T1000 (cell line): ENCODE measurements at regions not wholly inside any gene's neighbourhood (a gene's known extent, or its start where the extent isn't known, plus 50 kb on each side); places are given as distances from the start of the nearest gene placed in this dataset.

Source experiments
- DNase-seq: peaks from one replicate; lab custom pipeline; 2025; ENCODE audit warnings: mixed read lengths; lab: John Stamatoyannopoulos, UW

- DNase-seq: no peak
These were observed 619.5 kb upstream of the FANCL start for GRCh38 chr2:58860586-58860985.

GRCh38 chr2:58856100-58856499 is 615.0 kb upstream of the FANCL start:
- no peak for DNase-seq

GRCh38 chr2:58853420-58853819 is 612.3 kb upstream of the FANCL start:
- no peak for DNase-seq

GRCh38 chr2:58852905-58853304 is 611.8 kb upstream of the FANCL start:
- DNase-seq: no peak

- no peak for DNase-seq
These were observed 611.1 kb upstream of the FANCL start for GRCh38 chr2:58852243-58852642.

DNA sequence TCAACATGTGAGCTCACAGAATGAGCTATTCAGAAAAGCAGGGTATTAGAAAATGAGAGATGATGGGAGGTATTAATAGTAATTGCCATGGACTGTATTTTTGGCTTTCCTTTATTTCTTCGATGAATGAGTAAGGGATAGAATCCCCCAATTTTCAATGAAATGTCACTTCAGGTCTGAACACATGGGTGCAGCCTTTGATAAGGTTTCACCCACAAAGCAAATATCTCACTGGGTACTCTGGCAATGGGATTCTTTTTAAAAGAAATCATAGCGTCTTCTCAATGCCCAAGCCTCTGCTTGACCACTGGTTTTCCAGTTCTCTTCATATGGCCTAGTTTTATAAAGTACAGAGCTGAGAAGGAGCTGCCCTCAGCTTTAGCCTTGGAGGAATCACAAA is 610.5 kb upstream of the FANCL start:
- DNase-seq: no peak

DNA sequence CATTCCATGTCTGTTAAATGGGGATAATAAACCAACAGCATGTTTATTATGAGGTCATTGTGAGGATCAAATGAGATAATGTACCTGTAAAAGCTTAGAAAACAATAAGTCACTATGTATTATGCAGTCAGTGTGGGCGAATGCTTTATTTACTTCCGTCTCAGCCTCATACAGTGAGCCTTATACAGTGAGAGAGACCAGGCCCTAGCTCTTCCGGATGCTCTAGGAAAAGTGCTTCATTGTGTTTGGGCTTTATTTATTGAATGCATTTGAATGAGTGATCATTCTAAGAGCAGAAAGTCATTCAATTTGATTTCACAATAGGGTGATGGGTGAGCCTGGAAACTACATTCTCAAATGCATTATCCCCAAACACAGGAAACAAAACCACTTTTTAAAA is 603.9 kb upstream of the FANCL start:
- no peak for DNase-seq

DNA sequence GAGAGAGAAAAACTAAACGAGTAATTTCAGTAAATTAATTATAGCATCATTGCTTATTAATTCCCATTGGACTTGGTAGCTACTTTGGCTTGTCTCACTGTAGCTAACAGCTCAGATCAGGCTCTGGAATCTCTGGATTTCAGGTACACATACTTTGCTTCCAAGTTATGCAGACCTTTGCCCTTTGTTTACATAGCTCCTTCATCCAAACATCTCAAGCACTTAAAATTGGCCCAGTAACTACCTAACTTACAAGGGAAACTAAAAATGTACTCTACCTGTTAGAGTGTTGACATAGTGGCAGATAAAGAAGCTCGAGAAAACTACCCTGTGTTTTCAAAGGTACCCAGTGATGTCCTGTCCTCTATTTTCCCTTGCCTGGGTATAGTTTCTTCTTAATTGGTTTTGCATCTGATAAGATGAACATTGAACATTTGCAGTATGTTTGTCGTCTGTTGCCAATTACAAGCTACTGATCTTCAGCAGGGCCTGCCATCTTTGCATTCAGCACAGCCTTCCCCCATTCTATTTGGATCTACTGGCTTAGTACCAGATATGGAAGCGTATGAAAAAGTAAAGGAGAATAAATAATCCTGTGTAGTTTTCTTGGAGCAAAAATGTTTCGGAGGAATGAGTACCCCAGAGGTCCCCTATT is 601.5 kb upstream of the FANCL start:
- DNase-seq: no peak

DNA sequence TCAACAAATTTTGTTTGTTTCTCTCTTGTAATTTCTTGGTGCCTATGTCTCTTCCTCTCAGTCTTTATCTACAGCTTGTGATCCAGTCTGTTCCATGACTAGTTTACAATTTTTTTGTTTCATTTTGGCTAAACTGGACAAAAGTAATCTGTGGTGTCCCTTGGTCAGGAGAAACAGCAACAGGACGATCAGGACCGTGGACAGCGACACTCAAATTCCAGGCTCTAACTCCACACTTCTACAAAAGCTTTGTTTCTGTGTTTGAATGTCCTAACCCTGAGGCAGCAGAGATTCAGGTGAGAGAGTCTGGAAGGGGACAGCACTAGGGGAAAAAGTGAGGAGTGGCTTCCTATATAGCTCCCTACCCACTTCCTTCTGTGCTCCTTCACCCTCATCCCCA is 593.3 kb upstream of the FANCL start:
- no peak for DNase-seq

DNA sequence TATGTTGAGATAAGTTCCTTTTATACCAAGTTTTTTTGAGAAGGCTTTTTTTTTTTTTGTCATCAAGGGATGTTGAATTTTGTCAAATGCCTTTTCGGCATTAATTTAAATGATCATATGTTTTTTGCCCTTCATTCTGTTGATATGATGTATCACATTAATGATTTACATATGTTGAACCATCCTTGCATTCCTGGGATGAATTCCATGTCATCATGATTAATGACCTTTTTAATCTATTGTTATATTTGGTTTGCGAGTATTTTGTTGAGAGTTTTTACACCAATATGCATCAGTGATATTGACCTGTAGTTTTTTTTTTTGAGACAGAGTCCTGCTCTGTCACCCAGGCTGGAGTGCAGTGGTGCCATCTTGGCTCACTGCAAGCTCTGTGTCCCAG is 585.7 kb upstream of the FANCL start:
- no peak for DNase-seq

DNA sequence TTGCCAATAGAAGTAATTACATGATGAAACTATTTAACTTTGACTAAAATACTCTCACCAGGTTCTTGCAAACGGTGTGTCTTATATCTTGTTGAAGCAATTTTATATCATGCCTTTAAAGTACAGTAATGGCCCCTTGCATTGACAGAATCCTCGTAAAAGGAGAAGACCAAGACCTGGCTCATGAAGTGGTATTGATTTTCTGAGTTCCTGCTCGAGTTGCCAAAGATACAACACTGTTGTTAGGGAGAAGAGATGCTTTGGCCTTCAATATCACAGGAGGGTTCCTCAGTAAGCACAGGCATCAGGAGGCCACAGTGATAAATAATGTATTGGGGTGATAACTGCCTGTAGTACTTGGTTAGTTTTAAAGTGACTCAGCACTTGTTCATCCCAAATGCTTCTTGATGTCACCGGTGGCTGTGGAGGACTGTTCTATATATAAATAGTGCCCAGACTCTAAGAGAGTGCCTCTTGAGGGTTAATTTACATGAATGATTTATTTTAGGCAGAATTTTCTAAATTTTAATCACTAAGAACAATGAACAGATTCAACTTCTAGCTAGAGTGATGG is 571.7 kb upstream of the FANCL start:
- no peak for DNase-seq

DNA sequence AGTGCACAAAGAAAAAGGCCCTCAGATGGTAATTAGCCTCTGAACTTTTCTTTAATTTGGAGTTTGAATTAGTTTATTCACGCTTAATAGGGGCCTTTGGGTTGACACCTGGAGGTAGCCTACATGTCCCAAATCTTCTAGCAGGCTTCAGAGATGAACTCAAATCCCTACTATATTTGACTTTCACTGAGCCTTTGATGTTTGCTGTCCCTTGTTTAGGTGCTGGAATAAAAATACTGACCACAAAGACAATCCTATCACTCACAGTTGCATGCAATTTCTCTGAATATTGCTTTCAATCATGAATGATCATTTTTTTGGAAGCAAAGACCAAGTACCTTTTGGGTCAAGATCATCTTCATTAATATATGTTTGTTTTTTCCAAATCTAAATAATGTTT is 564.0 kb upstream of the FANCL start:
- no peak for DNase-seq

- no peak for DNase-seq
These were observed 562.1 kb upstream of the FANCL start for GRCh38 chr2:58803192-58803591.

- DNase-seq: no peak
These were observed 559.8 kb upstream of the FANCL start for GRCh38 chr2:58800881-58801280.

GRCh38 chr2:58798676-58799208 is 557.6 kb upstream of the FANCL start:
- DNase-seq: no peak

DNA sequence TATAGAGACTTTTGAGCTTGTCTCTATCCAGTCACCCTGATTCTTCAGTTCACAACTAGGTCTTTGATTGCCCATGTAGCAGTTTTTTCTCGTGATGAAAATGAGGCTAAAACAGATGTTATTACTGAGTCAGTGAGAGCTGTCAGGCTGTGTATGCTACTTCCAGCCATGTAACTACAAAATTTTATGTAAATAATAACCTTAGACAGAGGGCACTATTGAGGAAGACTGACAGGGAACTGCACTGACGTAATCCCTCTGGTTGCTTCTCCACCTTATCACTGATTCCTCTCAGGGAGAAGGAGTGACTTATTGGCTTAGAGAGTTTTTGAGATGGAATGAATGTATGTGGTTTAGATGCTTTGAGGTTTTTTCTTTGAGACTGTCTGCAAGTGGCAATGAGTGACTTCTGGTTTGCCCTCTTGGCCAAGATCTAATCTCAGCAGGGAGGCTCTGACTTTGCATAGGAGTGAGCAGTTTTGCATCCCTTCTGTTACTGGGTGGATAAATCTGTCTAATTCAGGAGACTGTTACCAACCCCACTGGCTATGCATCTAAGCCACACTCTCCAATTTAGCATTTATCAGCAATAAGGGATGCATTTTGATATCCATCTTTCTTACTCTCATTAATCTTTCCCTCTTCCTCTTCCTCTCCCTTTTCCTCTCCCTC is 555.2 kb upstream of the FANCL start:
- no peak for DNase-seq

GRCh38 chr2:58794916-58795315 is 553.8 kb upstream of the FANCL start:
- DNase-seq: no peak

- no peak for DNase-seq
These were observed 553.0 kb upstream of the FANCL start for GRCh38 chr2:58794103-58794502.

DNA sequence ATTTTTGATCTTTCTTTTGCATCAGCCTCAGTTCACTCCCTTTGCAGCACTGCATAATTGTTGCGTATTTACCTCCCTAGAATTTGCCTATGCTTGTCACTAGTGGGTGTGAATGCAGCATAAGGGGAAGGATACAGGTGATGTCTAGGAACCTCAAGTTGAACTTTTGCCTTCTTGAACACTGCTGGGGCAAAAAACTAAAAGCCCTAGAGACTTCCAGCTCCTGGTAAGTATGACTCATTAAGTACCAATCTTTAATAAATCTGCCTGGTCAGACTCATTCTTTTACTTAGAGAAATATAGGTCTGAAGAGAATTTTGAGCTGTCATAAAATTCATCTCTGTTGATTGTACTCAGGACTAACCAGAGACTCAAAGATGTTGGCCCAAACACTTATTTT is 547.3 kb upstream of the FANCL start:
- no peak for DNase-seq

- DNase-seq: no peak
These were observed 529.7 kb upstream of the FANCL start for GRCh38 chr2:58770846-58771245.

DNA sequence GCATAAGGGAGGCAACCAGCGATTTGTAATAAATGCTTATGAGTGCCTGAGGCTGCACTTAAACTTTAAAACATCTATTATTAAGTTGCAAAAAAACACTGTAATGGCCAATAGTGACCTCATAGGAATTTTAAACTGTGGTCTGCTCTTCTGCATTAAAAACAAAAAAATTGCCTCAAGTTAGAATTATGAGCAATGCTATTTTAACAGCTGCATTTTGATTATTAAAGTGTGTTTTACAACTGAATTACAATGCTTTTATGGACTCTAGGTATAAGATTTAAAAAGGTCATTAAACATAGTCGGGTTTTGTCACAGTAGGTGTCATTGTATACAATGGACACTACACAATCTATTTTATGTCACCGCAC is 528.7 kb upstream of the FANCL start:
- DNase-seq: no peak

- no peak for DNase-seq
These were observed 528.2 kb upstream of the FANCL start for GRCh38 chr2:58769111-58769863.

- DNase-seq: no peak
These were observed 527.6 kb upstream of the FANCL start for GRCh38 chr2:58768715-58769080.
